ENCODE measurements at regions not wholly inside any gene's neighbourhood (a gene's known extent, or its start where the extent isn't known, plus 50 kb on each side); places are given as distances from the start of the nearest gene placed in this dataset.

- no peak for TF ChIP-seq CTCF (conservative IDR thresholded peaks at IDR 0.05)
Measured at GRCh38 chr9:16223074-16223871, 647.2 kb downstream of the BNC2 start.

GRCh38 chr9:16230731-16231130 lies 639.7 kb downstream of the BNC2 start:
- H3K27ac ChIP-seq = no peak overlapping the region
- TF ChIP-seq ZFX (IDR thresholded peaks at IDR 0.05) (no peak), CTCF (conservative IDR thresholded peaks at IDR 0.05) (no peak)

More at GRCh38 chr9:16223074-16223871, 647.2 kb downstream of the BNC2 start:
- no peak overlapping the region for H3K27ac ChIP-seq

GRCh38 chr9:16236311-16236710 lies 634.2 kb downstream of the BNC2 start:
- H3K27ac ChIP-seq = no peak overlapping the region
- TF ChIP-seq CTCF (conservative IDR thresholded peaks at IDR 0.05) (no peak), ZFX (IDR thresholded peaks at IDR 0.05) (no peak)

- no peak overlapping the region for H3K27ac ChIP-seq
- TF ChIP-seq ZFX (IDR thresholded peaks at IDR 0.05) (no peak), CTCF (conservative IDR thresholded peaks at IDR 0.05) (no peak)
Measured at GRCh38 chr9:16236882-16237281, 633.6 kb downstream of the BNC2 start.

- H3K27ac ChIP-seq = no peak overlapping the region
- no peak for TF ChIP-seq ZFX (IDR thresholded peaks at IDR 0.05)
- TF ChIP-seq CTCF (conservative IDR thresholded peaks at IDR 0.05) = no peak
Measured at GRCh38 chr9:16238623-16239138, 631.8 kb downstream of the BNC2 start.

- no peak overlapping the region for H3K27ac ChIP-seq
- no peak for TF ChIP-seq ZFX (IDR thresholded peaks at IDR 0.05)
- TF ChIP-seq CTCF (conservative IDR thresholded peaks at IDR 0.05) = no peak
Measured at GRCh38 chr9:16241231-16241630, 629.2 kb downstream of the BNC2 start.

- TF ChIP-seq CTCF (conservative IDR thresholded peaks at IDR 0.05) (no peak), ZFX (IDR thresholded peaks at IDR 0.05) (no peak)
- no peak overlapping the region for H3K27ac ChIP-seq
Measured at GRCh38 chr9:16243798-16244197, 626.7 kb downstream of the BNC2 start.
